ENCODE measurements at regions not wholly inside any gene's neighbourhood (a gene's known extent, or its start where the extent isn't known, plus 50 kb on each side); places are given as distances from the start of the nearest gene placed in this dataset.

DNA sequence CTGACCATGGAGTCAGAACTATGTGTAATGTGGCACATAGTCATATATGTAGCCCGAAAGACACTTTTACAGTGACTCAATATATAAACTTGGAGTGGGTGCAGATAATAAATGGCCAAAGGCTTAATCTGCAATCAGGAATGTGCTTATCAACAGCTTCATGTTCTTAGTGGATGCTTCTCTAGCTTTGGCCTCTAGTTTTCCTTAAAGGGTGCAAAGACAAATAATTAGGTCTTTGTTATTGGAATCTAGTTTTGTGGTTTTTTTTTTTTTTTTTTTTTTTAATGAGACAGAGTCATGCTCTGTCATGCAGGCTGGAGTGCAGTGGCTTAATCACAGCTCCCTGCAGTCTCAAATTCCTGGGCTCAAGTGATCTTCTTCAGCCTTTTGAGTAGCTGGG lies 625.6 kb downstream of the EPHA4 start:
- Histone ChIP-seq H3K27me3 (ENCODE audit: control insufficient read depth, insufficient read depth, low read length) (no peaks in the 10 kb centered on the region; the same call in 1 of the 2 replicates), H3K4me3 (ENCODE audit: low read depth, low read length) (no peak overlapping the region), H3K36me3 (ENCODE audit: control insufficient read depth, insufficient read depth, low read length) (no peaks in the 10 kb centered on the region)
- ChIA-PET POLR2A (interaction anchor here (0.7 kb wide), 1 partner anchor 281 kb away, joined by 6 read pairs; no protein-coding TSS in a partner anchor), CTCF (interaction anchor here (1.2 kb wide), 1 partner anchor 11 kb away, joined by 3 read pairs; no protein-coding TSS in a partner anchor)
- no peak for TF ChIP-seq CTCF (IDR thresholded peaks at IDR 0.05; ENCODE audit: insufficient read depth, low read depth, low read length)
- no peak for DNase-seq (ENCODE audit: low read depth)

DNA sequence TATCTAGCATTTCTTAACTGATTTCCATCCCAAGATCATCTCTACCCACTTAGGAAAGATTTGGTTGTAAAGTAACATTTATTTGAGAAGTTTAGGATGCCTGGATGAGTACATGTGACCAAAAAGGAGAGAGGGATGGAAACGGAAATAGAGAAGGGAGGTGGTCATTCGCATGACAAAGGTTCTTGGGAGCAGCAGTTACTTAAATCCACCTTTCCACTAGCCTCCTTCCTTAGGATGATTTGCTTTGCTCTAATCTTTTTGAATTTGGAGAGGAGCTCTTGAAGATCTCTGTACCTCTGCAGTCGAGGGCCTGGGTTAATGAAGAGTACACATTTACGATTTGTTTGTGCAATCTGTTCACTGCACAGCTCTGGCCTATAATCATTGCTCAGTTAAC lies 623.5 kb downstream of the EPHA4 start:
- TF ChIP-seq CTCF (IDR thresholded peaks at IDR 0.05; ENCODE audit: insufficient read depth, low read depth, low read length), result no peak
- POLR2A ChIA-PET, result no interaction called here
- CTCF ChIA-PET, result interaction anchor here (0.6 kb wide), 1 partner anchor 64 kb away, joined by 3 read pairs; no protein-coding TSS in a partner anchor
- Histone ChIP-seq H3K4me3 (ENCODE audit: low read depth, low read length) (no peak overlapping the region), H3K36me3 (ENCODE audit: control insufficient read depth, insufficient read depth, low read length) (no peaks in the 10 kb centered on the region), H3K27me3 (ENCODE audit: control insufficient read depth, insufficient read depth, low read length) (no peaks in the 10 kb centered on the region; the same call in 1 of the 2 replicates)
- DNase-seq (ENCODE audit: low read depth), result no peak

- no peak for TF ChIP-seq CTCF (IDR thresholded peaks at IDR 0.05; ENCODE audit: insufficient read depth, low read depth, low read length)
- ChIA-PET POLR2A (no interaction called here), CTCF (no interaction called here)
- DNase-seq (ENCODE audit: low read depth), result no peak
- Histone ChIP-seq H3K4me3 (ENCODE audit: low read depth, low read length) (no peak overlapping the region), H3K27me3 (ENCODE audit: control insufficient read depth, insufficient read depth, low read length) (no peaks in the 10 kb centered on the region; the same call in 1 of the 2 replicates), H3K36me3 (ENCODE audit: control insufficient read depth, insufficient read depth, low read length) (no peaks in the 10 kb centered on the region)
These were observed 622.6 kb downstream of the EPHA4 start for GRCh38 chr2:220949466-220949865.

DNA sequence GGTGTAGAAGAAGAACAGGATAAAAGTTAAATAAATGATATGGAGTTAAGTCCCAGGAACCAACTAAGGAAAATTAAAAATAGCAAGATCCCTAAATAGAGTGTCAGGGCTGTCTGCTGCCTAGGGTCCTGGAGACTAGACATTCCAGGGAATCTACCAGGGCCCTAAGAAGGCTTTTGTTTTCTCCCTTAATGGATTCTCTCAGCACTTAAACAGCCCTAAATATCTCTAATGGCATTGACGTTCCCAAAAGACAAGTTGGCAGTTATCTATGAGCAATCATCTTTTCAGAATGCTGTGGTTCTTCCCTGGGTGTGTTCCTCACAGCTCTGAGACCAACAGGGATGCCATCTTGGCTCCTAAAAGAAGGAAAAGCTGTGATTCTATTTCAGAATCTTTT lies 616.3 kb downstream of the EPHA4 start:
- Histone ChIP-seq H3K4me3 (ENCODE audit: low read depth, low read length) (no peak overlapping the region), H3K36me3 (ENCODE audit: control insufficient read depth, insufficient read depth, low read length) (no peaks in the 10 kb centered on the region), H3K27me3 (ENCODE audit: control insufficient read depth, insufficient read depth, low read length) (no peaks in the 10 kb centered on the region; the same call in 1 of the 2 replicates)
- no peak for DNase-seq (ENCODE audit: low read depth)
- CTCF ChIA-PET, result no interaction called here
- no peak for TF ChIP-seq CTCF (IDR thresholded peaks at IDR 0.05; ENCODE audit: insufficient read depth, low read depth, low read length)
- POLR2A ChIA-PET, result no interaction called here

GRCh38 chr2:220956429-220956828 lies 615.7 kb downstream of the EPHA4 start:
- POLR2A ChIA-PET, result no interaction called here
- no peaks in the 10 kb centered on the region for H3K36me3 ChIP-seq (ENCODE audit: control insufficient read depth, insufficient read depth, low read length)
- TF ChIP-seq CTCF (IDR thresholded peaks at IDR 0.05; ENCODE audit: insufficient read depth, low read depth, low read length), result no peak
- no peak for DNase-seq (ENCODE audit: low read depth)
- no peaks in the 10 kb centered on the region; the same call in 1 of the 2 replicates for H3K27me3 ChIP-seq (ENCODE audit: control insufficient read depth, insufficient read depth, low read length)
- no peak overlapping the region for H3K4me3 ChIP-seq (ENCODE audit: low read depth, low read length)
- CTCF ChIA-PET, result interaction anchor here (0.6 kb wide), 2 partner anchors 55 to 522 kb away, joined by 3 read pairs; no protein-coding TSS in a partner anchor
